PC-3 (cell line): ENCODE measurements at regions not wholly inside any gene's neighbourhood (a gene's known extent, or its start where the extent isn't known, plus 50 kb on each side); places are given as distances from the start of the nearest gene placed in this dataset.

Experiments
- ATAC-seq: fragments of 200-7000 bp; cut with Tn5 transposase; 2 replicates; pipeline ENCODE4 v1.9.1; 2020; ENCODE audit warnings: mild to moderate bottlenecking, moderate library complexity
- BruUV-seq: library from RNA; stranded (reverse); fragments of 400-500 nt; replicated peaks from 2 replicates; lab custom pipeline; 2021; lab: Mats Ljungman, UMichigan
- CTCF ChIA-PET: fragments of 300-600 bp; sonication (Branson Sonifier 250); formaldehyde crosslinking; loops from one replicate; lab custom pipeline; 2022; ENCODE audit warnings: antibody characterized with exemption; lab: Charles Lee
- POLR2A ChIA-PET: fragments of 300-600 bp; sonication (Branson Sonifier 250); formaldehyde crosslinking; loops from one replicate; lab custom pipeline; 2022; ENCODE audit warnings: antibody characterized with exemption; ENCODE audit not compliant: unreplicated experiment; lab: Charles Lee
- DNase-seq: peaks from one replicate; pipeline ENCODE4 v3.0.0-alpha.2; 2015
- H2AFZ ChIP-seq: fragments of 300-600 bp; sonication (generic); 2 replicates; pipeline ENCODE4 v1.6.0; 2016; ENCODE audit warnings: antibody characterized with exemption, low read length
- H3F3A ChIP-seq: fragments of 300-600 bp; sonication (generic); one replicate; pipeline ENCODE4 v1.6.0; 2017; ENCODE audit warnings: antibody characterized with exemption, low read length, control low read depth, mild to moderate bottlenecking; ENCODE audit not compliant: unreplicated experiment
- H3K27ac ChIP-seq: fragments of 300-600 bp; sonication (generic); 2 replicates; pipeline ENCODE4 v1.5.1; 2016; ENCODE audit warnings: mild to moderate bottlenecking, low read length
- H3K27me3 ChIP-seq: fragments of 300-600 bp; sonication (generic); 2 replicates; pipeline ENCODE4 v1.6.1; 2016; ENCODE audit warnings: low read length, mixed read lengths
- H3K36me3 ChIP-seq: fragments of 300-600 bp; sonication (generic); 2 replicates; pipeline ENCODE4 v1.6.1; 2016; ENCODE audit warnings: low read depth, mixed run types, low read length, mixed read lengths
- H3K4me1 ChIP-seq: fragments of 300-600 bp; sonication (generic); 2 replicates; pipeline ENCODE4 v1.5.1; 2016; ENCODE audit warnings: low read length; ENCODE audit not compliant: insufficient read depth
- H3K4me2 ChIP-seq: fragments of 300-600 bp; sonication (generic); 2 replicates; pipeline ENCODE4 v1.6.0; 2016; ENCODE audit warnings: low read length
- H3K4me3 ChIP-seq: fragments of 300-600 bp; sonication (generic); 2 replicates; pipeline ENCODE4 v1.5.1; 2016; ENCODE audit warnings: mild to moderate bottlenecking, low read length, mixed read lengths
- H3K79me2 ChIP-seq: fragments of 300-600 bp; sonication (generic); 2 replicates; pipeline ENCODE4 v1.6.1; 2017; ENCODE audit warnings: low read length, mixed read lengths
- H3K9ac ChIP-seq: fragments of 300-600 bp; sonication (generic); 2 replicates; pipeline ENCODE4 v1.6.0; 2016; ENCODE audit warnings: mild to moderate bottlenecking, low read length
- H3K9me2 ChIP-seq: fragments of 300-600 bp; sonication (generic); replicated peaks from 2 replicates; pipeline ENCODE4 v1.6.1; 2016; ENCODE audit warnings: mixed run types, low read length, mixed read lengths
- H3K9me3 ChIP-seq: fragments of 300-600 bp; sonication (generic); 2 replicates; pipeline ENCODE4 v1.6.1; 2016; ENCODE audit warnings: low read length, mixed read lengths
- H4K20me1 ChIP-seq: fragments of 300-600 bp; sonication (generic); 2 replicates; pipeline ENCODE4 v1.6.1; 2016; ENCODE audit warnings: low read length, mixed read lengths
- EZH2 ChIP-seq: fragments of 300-600 bp; sonication (generic); IDR thresholded peaks from one replicate; pipeline ENCODE4 v1.6.1; 2017; ENCODE audit warnings: antibody characterized with exemption, mild to moderate bottlenecking, low read length; ENCODE audit not compliant: unreplicated experiment
- EZH2phosphoT487 ChIP-seq: fragments of 300-600 bp; sonication (generic); IDR thresholded peaks from 2 replicates; pipeline ENCODE4 v1.6.1; 2018; ENCODE audit warnings: mild to moderate bottlenecking, antibody characterized with exemption, low read length, borderline replicate concordance
- intact Hi-C: fragments of 100-400 bp; cut with micrococcal nuclease; formaldehyde crosslinking; loops from 2 replicates; pipeline ENCODE4 v1.9.0; 2023
- TF ChIP-seq, protein P1 (sequence below): fragments of 300-600 bp; sonication (generic); conservative IDR thresholded peaks from 2 replicates; pipeline ENCODE4 v1.5.1; 2017; ENCODE audit warnings: antibody characterized with exemption, low read depth, mild to moderate bottlenecking, low read length

DNA sequence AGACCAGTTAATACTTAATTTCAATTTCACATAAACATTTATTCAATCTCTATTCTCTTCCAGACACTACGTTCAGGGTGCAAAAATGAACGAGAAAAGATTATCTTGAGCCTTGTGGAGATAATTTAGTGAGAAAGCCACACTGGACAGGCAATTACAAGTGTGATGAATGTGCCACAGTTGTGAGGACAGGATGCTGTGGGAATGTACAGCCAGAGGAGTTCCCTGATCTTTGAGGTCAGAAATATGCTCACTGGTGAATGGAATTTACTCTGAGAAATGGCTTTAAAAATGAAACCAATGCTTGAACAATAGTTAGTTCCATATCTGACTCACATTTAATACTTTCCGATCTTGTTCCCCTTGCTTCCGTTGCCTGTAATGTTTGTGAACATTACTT is 864.8 kb downstream of the GATA3 start:
- no TSS peak for BruUV-seq
- Histone ChIP-seq H3K9me2 (no peaks in the 10 kb centered on the region), H3K27ac (no peak overlapping the region), H3K9me3 (no peaks in the 10 kb centered on the region), H2AFZ (no peak overlapping the region), H3K4me2 (no peak overlapping the region), H3K79me2 (no peaks in the 10 kb centered on the region), H3K4me1 (no peaks in the 10 kb centered on the region), H3K36me3 (no peaks in the 10 kb centered on the region), H4K20me1 (no peaks in the 10 kb centered on the region), H3K27me3 (peaks cover 16% of the 10 kb centered on the region; the same call in 1 of the 2 replicates), H3F3A (no peaks in the 10 kb centered on the region), H3K9ac (no peak overlapping the region), H3K4me3 (no peak overlapping the region)
- CTCF ChIA-PET: no interaction called here
- no peak for ATAC-seq
- intact Hi-C loops: no loop called here
- TF ChIP-seq EZH2 (no peak), EZH2phosphoT487 (no peak)
- TF ChIP-seq, protein P1, sequence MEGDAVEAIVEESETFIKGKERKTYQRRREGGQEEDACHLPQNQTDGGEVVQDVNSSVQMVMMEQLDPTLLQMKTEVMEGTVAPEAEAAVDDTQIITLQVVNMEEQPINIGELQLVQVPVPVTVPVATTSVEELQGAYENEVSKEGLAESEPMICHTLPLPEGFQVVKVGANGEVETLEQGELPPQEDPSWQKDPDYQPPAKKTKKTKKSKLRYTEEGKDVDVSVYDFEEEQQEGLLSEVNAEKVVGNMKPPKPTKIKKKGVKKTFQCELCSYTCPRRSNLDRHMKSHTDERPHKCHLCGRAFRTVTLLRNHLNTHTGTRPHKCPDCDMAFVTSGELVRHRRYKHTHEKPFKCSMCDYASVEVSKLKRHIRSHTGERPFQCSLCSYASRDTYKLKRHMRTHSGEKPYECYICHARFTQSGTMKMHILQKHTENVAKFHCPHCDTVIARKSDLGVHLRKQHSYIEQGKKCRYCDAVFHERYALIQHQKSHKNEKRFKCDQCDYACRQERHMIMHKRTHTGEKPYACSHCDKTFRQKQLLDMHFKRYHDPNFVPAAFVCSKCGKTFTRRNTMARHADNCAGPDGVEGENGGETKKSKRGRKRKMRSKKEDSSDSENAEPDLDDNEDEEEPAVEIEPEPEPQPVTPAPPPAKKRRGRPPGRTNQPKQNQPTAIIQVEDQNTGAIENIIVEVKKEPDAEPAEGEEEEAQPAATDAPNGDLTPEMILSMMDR: no peak
- peak; percentile 3 for DNase-seq
- POLR2A ChIA-PET: no interaction called here

DNA sequence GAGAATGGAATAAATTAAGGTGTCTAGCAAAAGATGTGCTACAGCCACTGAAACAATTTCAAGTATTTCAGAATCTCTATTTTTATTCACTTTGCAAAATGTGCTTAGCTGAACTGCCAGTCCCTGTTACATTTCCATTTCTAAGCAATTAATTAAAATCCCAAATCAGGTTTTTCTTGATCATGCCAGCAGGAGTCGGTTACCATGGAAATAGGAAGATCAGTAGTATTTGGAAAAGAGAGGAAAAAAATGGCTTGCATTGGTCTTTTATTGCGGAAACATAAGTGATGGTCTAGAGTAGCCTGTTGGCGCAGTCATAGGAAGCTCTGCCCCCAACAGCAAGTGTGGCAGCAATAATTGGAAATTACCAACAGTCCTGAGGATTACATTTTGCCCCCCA is 867.1 kb downstream of the GATA3 start:
- no peaks in the 10 kb centered on the region for H3K9me2 ChIP-seq
- H3K27me3 ChIP-seq: peaks cover 16% of the 10 kb centered on the region; the same call in 1 of the 2 replicates
- POLR2A ChIA-PET: no interaction called here
- ATAC-seq (no peak), DNase-seq (no peak)
- H3F3A ChIP-seq: no peaks in the 10 kb centered on the region
- no TSS peak for BruUV-seq
- H3K4me1 ChIP-seq: no peaks in the 10 kb centered on the region
- intact Hi-C loops: no loop called here
- no peak overlapping the region for H3K4me3 ChIP-seq
- no peak for TF ChIP-seq EZH2
- TF ChIP-seq, protein P1: no peak
- TF ChIP-seq EZH2phosphoT487: no peak
- H3K9me3 ChIP-seq: no peaks in the 10 kb centered on the region
- CTCF ChIA-PET: no interaction called here
- H3K27ac ChIP-seq: no peak overlapping the region
- H3K9ac ChIP-seq: no peak overlapping the region
- no peak overlapping the region for H2AFZ ChIP-seq
- no peak overlapping the region for H3K4me2 ChIP-seq
- no peaks in the 10 kb centered on the region for H3K36me3 ChIP-seq
- no peaks in the 10 kb centered on the region for H4K20me1 ChIP-seq
- H3K79me2 ChIP-seq: no peaks in the 10 kb centered on the region

- no peak overlapping the region for H2AFZ ChIP-seq
- H3K9me3 ChIP-seq: no peaks in the 10 kb centered on the region
- H3K9me2 ChIP-seq: no peaks in the 10 kb centered on the region
- H3K79me2 ChIP-seq: no peaks in the 10 kb centered on the region
- TF ChIP-seq, protein P1: no peak
- TF ChIP-seq EZH2phosphoT487 (no peak), EZH2 (no peak)
- H3K9ac ChIP-seq: no peak overlapping the region
- H3K36me3 ChIP-seq: no peaks in the 10 kb centered on the region
- no peaks in the 10 kb centered on the region for H3K4me1 ChIP-seq
- BruUV-seq: no TSS peak
- DNase-seq: no peak
- ATAC-seq: no peak
- CTCF ChIA-PET: no interaction called here
- no peak overlapping the region for H3K4me2 ChIP-seq
- no peak overlapping the region for H3K4me3 ChIP-seq
- POLR2A ChIA-PET: no interaction called here
- intact Hi-C loops: no loop called here
- peaks cover 16% of the 10 kb centered on the region; the same call in 1 of the 2 replicates for H3K27me3 ChIP-seq
- no peaks in the 10 kb centered on the region for H4K20me1 ChIP-seq
- no peak overlapping the region for H3K27ac ChIP-seq
- H3F3A ChIP-seq: no peaks in the 10 kb centered on the region
These were observed 868.6 kb downstream of the GATA3 start for GRCh38 chr10:8923096-8923495.
